GM12878 (cell line): ENCODE measurements at regions not wholly inside any gene's neighbourhood (a gene's known extent, or its start where the extent isn't known, plus 50 kb on each side); places are given as distances from the start of the nearest gene placed in this dataset.

ENCODE experiments used
- ATAC-seq: fragments of 200-7000 bp; cut with Tn5 transposase; 3 replicates; pipeline ENCODE4 v1.9.1; 2020; ENCODE audit warnings: mild to moderate bottlenecking, moderate library complexity
- BruUV-seq: library from RNA; stranded (reverse); fragments of 400-500 nt; replicated peaks from 2 replicates; lab custom pipeline; 2021; lab: Mats Ljungman, UMichigan
- CTCF ChIA-PET: fragments of 300-600 bp; sonication (Branson Sonifier 250); formaldehyde crosslinking; extraction: SDS; loops from one replicate; lab custom pipeline; 2021; ENCODE audit warnings: inconsistent platforms; lab: Yijun Ruan, JAX
- POLR2A ChIA-PET: fragments of 350-600 bp; formaldehyde crosslinking; extraction: SDS; loops from one replicate; lab custom pipeline; 2021; ENCODE audit warnings: inconsistent platforms; lab: Charles Lee
- RAD21 ChIA-PET: fragments of 300-600 bp; sonication (Branson Sonifier 250); formaldehyde crosslinking; loops from one replicate; lab custom pipeline; 2023; ENCODE audit warnings: antibody characterized with exemption; ENCODE audit not compliant: unreplicated experiment; lab: Charles Lee
- SMC1A ChIA-PET: fragments of 300-600 bp; sonication (Branson Sonifier 250); formaldehyde crosslinking; loops from one replicate; lab custom pipeline; 2023; ENCODE audit not compliant: unreplicated experiment, uncharacterized antibody; lab: Charles Lee
- DNase-seq: peaks from one replicate; pipeline ENCODE4 v3.0.0-alpha.2; 2011; ENCODE audit warnings: low read depth, low spot score
- FAIRE-seq: peaks from 3 replicates; lab custom pipeline; 2011; peaks lifted over from hg19 to GRCh38; lab: Jason Lieb, UNC
- H2AFZ ChIP-seq: 2 replicates; pipeline ENCODE4 v1.6.0; 2011; ENCODE audit warnings: low read depth, low read length, control low read depth; ENCODE audit not compliant: control insufficient read depth
- H3K27ac ChIP-seq: 2 replicates; pipeline ENCODE4 v1.5.1; 2011; ENCODE audit warnings: control low read depth; ENCODE audit not compliant: control insufficient read depth, insufficient read depth
- H3K27me3 ChIP-seq, 2 experiments: replicated peaks in 1 of 2; 2 replicates each; pipeline versions ENCODE4 v1.6.0 to v1.6.1; 2011; ENCODE audit warnings: low read length in 1 of 2; ENCODE audit not compliant: control insufficient read depth in 2 of 2, insufficient read depth in 2 of 2
- H3K36me3 ChIP-seq, 2 experiments: 2 replicates each; pipeline ENCODE4 v1.5.1; 2011; ENCODE audit warnings: low read length in 1 of 2; ENCODE audit not compliant: control insufficient read depth in 2 of 2, insufficient read depth in 2 of 2
- H3K4me1 ChIP-seq: 2 replicates; pipeline ENCODE4 v1.6.1; 2011; ENCODE audit warnings: mild to moderate bottlenecking, low read length, moderate library complexity, mixed read lengths; ENCODE audit not compliant: control insufficient read depth, insufficient read depth
- H3K4me2 ChIP-seq: 2 replicates; pipeline ENCODE4 v1.6.0; 2011; ENCODE audit warnings: control low read depth; ENCODE audit not compliant: control insufficient read depth, insufficient read depth
- H3K4me3 ChIP-seq: fragments of 200-600 bp; sonication (generic); 2 replicates; pipeline ENCODE4 v1.5.1; 2016
- H3K79me2 ChIP-seq: 2 replicates; pipeline ENCODE4 v1.6.0; 2011; ENCODE audit warnings: low read length; ENCODE audit not compliant: control insufficient read depth, insufficient read depth
- H3K9ac ChIP-seq: 2 replicates; pipeline ENCODE4 v1.8.0; 2011; ENCODE audit warnings: low read length, control low read depth, mixed read lengths; ENCODE audit not compliant: control insufficient read depth, insufficient read depth
- H3K9me3 ChIP-seq: replicated peaks from 3 replicates; pipeline ENCODE4 v1.5.1; 2011; ENCODE audit warnings: mild to moderate bottlenecking, low read length; ENCODE audit not compliant: control insufficient read depth, insufficient read depth
- H4K20me1 ChIP-seq: 2 replicates; pipeline ENCODE4 v1.6.0; 2011; ENCODE audit not compliant: control insufficient read depth, insufficient read depth
- ASH2L ChIP-seq: fragments of 300-600, 200-600 bp; sonication (generic); IDR thresholded peaks from 2 replicates; pipeline ENCODE4 v1.6.1; 2017; ENCODE audit warnings: low read depth, mild to moderate bottlenecking, borderline replicate concordance
- BMI1 ChIP-seq: fragments of 450-650 bp; IDR thresholded peaks from 2 replicates; pipeline ENCODE4 v1.6.1; 2016; ENCODE audit warnings: mild to moderate bottlenecking, moderate library complexity, borderline replicate concordance
- HSF1 ChIP-seq: fragments of 150-350 bp; IDR thresholded peaks from 2 replicates; pipeline ENCODE4 v1.6.1; 2014; ENCODE audit warnings: mild to moderate bottlenecking, low read depth, low read length
- JUNB ChIP-seq: IDR thresholded peaks from 2 replicates; pipeline ENCODE4 v1.6.1; 2016; ENCODE audit warnings: antibody characterized with exemption, mild to moderate bottlenecking
- NFYA ChIP-seq: IDR thresholded peaks from 2 replicates; pipeline ENCODE4 v1.6.1; 2011; ENCODE audit warnings: low read depth, mild to moderate bottlenecking, low read length, improper control_type of control experiment, borderline replicate concordance
- NFYB ChIP-seq: IDR thresholded peaks from 2 replicates; pipeline ENCODE4 v1.6.1; 2011; ENCODE audit warnings: low read depth, mild to moderate bottlenecking, low read length, improper control_type of control experiment, moderate library complexity; ENCODE audit not compliant: insufficient read depth
- SMC3 ChIP-seq: IDR thresholded peaks from 2 replicates; pipeline ENCODE4 v1.6.1; 2011; ENCODE audit warnings: low read length, improper control_type of control experiment, borderline replicate concordance
- SPI1 ChIP-seq: IDR thresholded peaks from 2 replicates; pipeline ENCODE4 v1.6.1; 2011; ENCODE audit warnings: low read depth, mild to moderate bottlenecking, low read length, moderate library complexity, borderline replicate concordance; ENCODE audit not compliant: insufficient read depth
- STAT1 ChIP-seq: fragments of 450-650 bp; conservative IDR thresholded peaks from 2 replicates; pipeline ENCODE4 v1.6.1; 2014; ENCODE audit warnings: antibody characterized with exemption, mild to moderate bottlenecking
- SUPT20H ChIP-seq: IDR thresholded peaks from 2 replicates; pipeline ENCODE4 v1.6.1; 2011; ENCODE audit warnings: low read depth, mild to moderate bottlenecking, low read length, moderate library complexity, borderline replicate concordance; ENCODE audit not compliant: control insufficient read depth
- YBX1 ChIP-seq: fragments of 450-650 bp; IDR thresholded peaks from 2 replicates; pipeline ENCODE4 v1.6.1; 2016; ENCODE audit warnings: antibody characterized with exemption
- ZNF384 ChIP-seq: IDR thresholded peaks from 2 replicates; pipeline ENCODE4 v1.6.1; 2012; ENCODE audit warnings: low read depth, mild to moderate bottlenecking, low read length, improper control_type of control experiment, borderline replicate concordance
- ZNF687 ChIP-seq: fragments of 450-650 bp; IDR thresholded peaks from 2 replicates; pipeline ENCODE4 v1.6.1; 2017; ENCODE audit warnings: mild to moderate bottlenecking, moderate library complexity
- WGBS: methylation state at CpG from one replicate; pipeline ENCODE4 v1.1.6; 2016; ENCODE audit warnings: low lambda C conversion rate; ENCODE audit not compliant: insufficient replicate concordance, insufficient coverage; ENCODE audit errors: missing lambda C conversion rate; 5-methylcytosine and 5-hydroxymethylcytosine counted together
- in situ Hi-C: fragments of 300-500 bp; cut with MboI; formaldehyde crosslinking; loops from 9 replicates; pipeline ENCODE4 v1.14.3; 2018; ENCODE audit warnings: mixed read lengths
- intact Hi-C: fragments of 100-400 bp; cut with micrococcal nuclease; formaldehyde crosslinking; loops from one replicate; pipeline ENCODE4 v1.14.2; 2022; ENCODE audit not compliant: unreplicated experiment

GRCh38 chr6:145547594-145548335, 187.6 kb downstream of the EPM2A start (continued):
- no peak for TF ChIP-seq NFYA

- FAIRE-seq = no peak
- ChIA-PET POLR2A (no interaction called here), CTCF (no interaction called here), SMC1A (no interaction called here), RAD21 (no interaction called here)
- no peak overlapping the region for H2AFZ ChIP-seq
- H3K36me3 ChIP-seq = no peaks in the 10 kb centered on the region
- DNase-seq = no peak
- ATAC-seq = no peak
- H3K4me3 ChIP-seq = no peak overlapping the region
- no peaks in the 10 kb centered on the region for H4K20me1 ChIP-seq
- 13% methylated on average over 3 of the region's 3 CpGs for WGBS
- BruUV-seq = no TSS peak
- in situ Hi-C loops = no loop called here
- no peaks in the 10 kb centered on the region for H3K79me2 ChIP-seq
- H3K27ac ChIP-seq = no peak overlapping the region
- no peaks in the 10 kb centered on the region for H3K27me3 ChIP-seq
- no peak overlapping the region for H3K9ac ChIP-seq
- no peak overlapping the region for H3K4me2 ChIP-seq
- H3K9me3 ChIP-seq = no peaks in the 10 kb centered on the region; the same call in 2 of the 3 replicates
- intact Hi-C loops = no loop called here
- H3K4me1 ChIP-seq = no peaks in the 10 kb centered on the region
- TF ChIP-seq SPI1 = no peak
- TF ChIP-seq NFYB = no peak
- TF ChIP-seq ZNF384 = no peak
- no peak for TF ChIP-seq SUPT20H
- TF ChIP-seq SMC3 = no peak
- no peak for TF ChIP-seq YBX1
- TF ChIP-seq JUNB = no peak
- TF ChIP-seq ZNF687 = no peak
- no peak for TF ChIP-seq STAT1
- no peak for TF ChIP-seq BMI1
- TF ChIP-seq HSF1 = no peak
- TF ChIP-seq ASH2L = no peak
Measured at GRCh38 chr6:145548933-145549648, 186.2 kb downstream of the EPM2A start.
